PC-9 (cell line): ENCODE measurements at regions not wholly inside any gene's neighbourhood (a gene's known extent, or its start where the extent isn't known, plus 50 kb on each side); places are given as distances from the start of the nearest gene placed in this dataset.

ENCODE experiments used
- BruUV-seq: library from RNA; stranded (reverse); fragments of 400-500 nt; replicated peaks from 2 replicates; lab custom pipeline; 2021; lab: Mats Ljungman, UMichigan
- CTCF ChIA-PET: fragments of 300-600 bp; sonication (Branson Sonifier 250); formaldehyde crosslinking; loops from one replicate; lab custom pipeline; 2022; ENCODE audit warnings: antibody characterized with exemption; lab: Charles Lee
- POLR2A ChIA-PET: fragments of 300-600 bp; sonication (Branson Sonifier 250); formaldehyde crosslinking; loops from one replicate; lab custom pipeline; 2022; ENCODE audit warnings: antibody characterized with exemption; ENCODE audit not compliant: unreplicated experiment; lab: Charles Lee
- DNase-seq, 2 experiments: peaks; one replicate each; pipeline versions ENCODE4 v3.0.0 to v3.0.0-alpha.2; 2015 to 2022; ENCODE audit warnings: mixed read lengths in 1 of 2
- H2AFZ ChIP-seq: fragments of 200-600 bp; sonication (generic); 2 replicates; pipeline ENCODE4 v1.8.1; 2017; ENCODE audit warnings: antibody characterized with exemption
- H3F3A ChIP-seq: fragments of 200-600 bp; sonication (generic); 2 replicates; pipeline ENCODE4 v1.8.1; 2017; ENCODE audit warnings: antibody characterized with exemption, mild to moderate bottlenecking, low read depth; ENCODE audit not compliant: insufficient read depth
- H3K27ac ChIP-seq: fragments of 200-600 bp; sonication (generic); 2 replicates; pipeline ENCODE4 v1.6.1; 2016; ENCODE audit warnings: mixed run types
- H3K27me3 ChIP-seq: fragments of 200-600 bp; sonication (generic); 2 replicates; pipeline ENCODE4 v1.6.1; 2016; ENCODE audit warnings: low read depth, mixed run types; ENCODE audit not compliant: insufficient read depth
- H3K36me3 ChIP-seq: fragments of 200-600 bp; sonication (generic); 2 replicates; pipeline ENCODE4 v1.6.1; 2016; ENCODE audit warnings: low read depth, mixed run types
- H3K4me1 ChIP-seq: fragments of 200-600 bp; sonication (generic); replicated peaks from 2 replicates; pipeline ENCODE4 v1.6.1; 2016; ENCODE audit warnings: mixed run types; ENCODE audit not compliant: insufficient read depth
- H3K4me2 ChIP-seq: fragments of 200-600 bp; sonication (generic); 2 replicates; pipeline ENCODE4 v1.6.1; 2017; ENCODE audit warnings: mixed run types
- H3K4me3 ChIP-seq: fragments of 200-600 bp; sonication (generic); 2 replicates; pipeline ENCODE4 v1.6.1; 2016; ENCODE audit warnings: mixed run types
- H3K79me2 ChIP-seq: fragments of 200-600 bp; sonication (generic); 2 replicates; pipeline ENCODE4 v1.6.1; 2017; ENCODE audit warnings: low read depth, mixed run types
- H3K9me2 ChIP-seq: fragments of 200-600 bp; sonication (generic); 2 replicates; pipeline ENCODE4 v1.8.1; 2017; ENCODE audit warnings: mild to moderate bottlenecking; ENCODE audit not compliant: insufficient read depth
- H3K9me3 ChIP-seq: fragments of 200-600 bp; sonication (generic); 2 replicates; pipeline ENCODE4 v1.8.1; 2016; ENCODE audit warnings: low read depth; ENCODE audit not compliant: insufficient read depth
- H4K20me1 ChIP-seq: fragments of 200-600 bp; sonication (generic); 2 replicates; pipeline ENCODE4 v1.8.1; 2017; ENCODE audit not compliant: insufficient read depth
- CTCF ChIP-seq: fragments of 200-600 bp; sonication (generic); conservative IDR thresholded peaks from 2 replicates; pipeline ENCODE4 v1.6.1; 2017; ENCODE audit warnings: mixed run types, antibody characterized with exemption, mild to moderate bottlenecking, moderate library complexity
- EZH2 ChIP-seq: fragments of 200-600 bp; sonication (generic); IDR thresholded peaks from 2 replicates; pipeline ENCODE4 v1.8.0; 2017; ENCODE audit warnings: antibody characterized with exemption, low read depth
- intact Hi-C: fragments of 100-400 bp; cut with micrococcal nuclease; formaldehyde crosslinking; loops from one replicate; pipeline ENCODE4 v1.10.0; 2022; ENCODE audit not compliant: unreplicated experiment

- H4K20me1 ChIP-seq = no peaks in the 10 kb centered on the region
- TF ChIP-seq EZH2 (no peak), CTCF (no peak)
- no peak overlapping the region for H2AFZ ChIP-seq
- no TSS peak for BruUV-seq
- H3K4me3 ChIP-seq = no peak overlapping the region
- no peaks in the 10 kb centered on the region for H3K27me3 ChIP-seq
- ChIA-PET CTCF (interaction anchor here (0.8 kb wide), 1 partner anchor 14 kb away, joined by 3 read pairs; no protein-coding TSS in a partner anchor), POLR2A (no interaction called here)
- H3K36me3 ChIP-seq = no peaks in the 10 kb centered on the region
- no peaks in the 10 kb centered on the region for H3K9me2 ChIP-seq
- H3K4me2 ChIP-seq = no peak overlapping the region
- H3K79me2 ChIP-seq = no peaks in the 10 kb centered on the region
- DNase-seq = no peak
- intact Hi-C loops = no loop called here
- H3K9me3 ChIP-seq = no peaks in the 10 kb centered on the region
- H3F3A ChIP-seq = peaks cover 42% of the 10 kb centered on the region
- peaks cover 73% of the 10 kb centered on the region for H3K4me1 ChIP-seq
- H3K27ac ChIP-seq = peak overlapping the region; percentile 80; the same call in 1 of the 2 replicates
Measured at GRCh38 chr2:191627518-191627917, 50.4 kb upstream of the NABP1 start.
